Activated T-helper 1 cell treated with Interleukin-2 at 50 U/mL for 16 hours (primary cell): ENCODE measurements at regions not wholly inside any gene's neighbourhood (a gene's known extent, or its start where the extent isn't known, plus 50 kb on each side); places are given as distances from the start of the nearest gene placed in this dataset.
"Not testable (repeated sequence)": the region's sequence is repeated elsewhere in the genome, so short reads cannot be mapped to it uniquely, and the experiment has no call there.

Experiments
- DNase-seq: peaks from one replicate; pipeline ENCODE4 v3.0.0-alpha.2; 2020; ENCODE audit warnings: low read depth

GRCh38 chr4:189703000-189703399 is 237.7 kb upstream of the FRG1 start:
- not testable (repeated sequence) for DNase-seq

GRCh38 chr4:189706821-189707220 is 233.9 kb upstream of the FRG1 start:
- DNase-seq: not testable (repeated sequence)

GRCh38 chr4:189707227-189707626 is 233.4 kb upstream of the FRG1 start:
- DNase-seq: not testable (repeated sequence)

GRCh38 chr4:189711956-189712355 is 228.7 kb upstream of the FRG1 start:
- not testable (repeated sequence) for DNase-seq

- DNase-seq: not testable (repeated sequence)
These were observed 219.4 kb upstream of the FRG1 start for GRCh38 chr4:189721016-189721993.

GRCh38 chr4:189722324-189723003 is 218.2 kb upstream of the FRG1 start:
- DNase-seq: not testable (repeated sequence)

GRCh38 chr4:189727982-189728638 is 212.6 kb upstream of the FRG1 start:
- DNase-seq: not testable (repeated sequence)

- not testable (repeated sequence) for DNase-seq
These were observed 208.7 kb upstream of the FRG1 start for GRCh38 chr4:189731989-189732388.

GRCh38 chr4:189733507-189733906 is 207.2 kb upstream of the FRG1 start:
- DNase-seq: not testable (repeated sequence)

GRCh38 chr4:189734648-189735267 is 205.9 kb upstream of the FRG1 start:
- DNase-seq: not testable (repeated sequence)

- not testable (repeated sequence) for DNase-seq
These were observed 204.0 kb upstream of the FRG1 start for GRCh38 chr4:189736656-189737055.

- DNase-seq: not testable (repeated sequence)
These were observed 200.6 kb upstream of the FRG1 start for GRCh38 chr4:189740118-189740517.

GRCh38 chr4:189740873-189741272 is 199.8 kb upstream of the FRG1 start:
- no peak for DNase-seq

GRCh38 chr4:189753092-189753491 is 187.6 kb upstream of the FRG1 start:
- DNase-seq: not testable (repeated sequence)

- DNase-seq: no peak
These were observed 177.1 kb upstream of the FRG1 start for GRCh38 chr4:189763583-189763982.

- no peak for DNase-seq
These were observed 175.4 kb upstream of the FRG1 start for GRCh38 chr4:189765301-189765700.

GRCh38 chr4:189765736-189766135 is 174.9 kb upstream of the FRG1 start:
- no peak for DNase-seq

GRCh38 chr4:189767941-189768340 is 172.7 kb upstream of the FRG1 start:
- no peak for DNase-seq

- no peak for DNase-seq
These were observed 171.5 kb upstream of the FRG1 start for GRCh38 chr4:189769131-189769530.

GRCh38 chr4:189771696-189772361 is 168.8 kb upstream of the FRG1 start:
- no peak for DNase-seq

- DNase-seq: no peak
These were observed 166.8 kb upstream of the FRG1 start for GRCh38 chr4:189773909-189774308.
